ENCODE measurements at regions not wholly inside any gene's neighbourhood (a gene's known extent, or its start where the extent isn't known, plus 50 kb on each side); places are given as distances from the start of the nearest gene placed in this dataset.

DNA sequence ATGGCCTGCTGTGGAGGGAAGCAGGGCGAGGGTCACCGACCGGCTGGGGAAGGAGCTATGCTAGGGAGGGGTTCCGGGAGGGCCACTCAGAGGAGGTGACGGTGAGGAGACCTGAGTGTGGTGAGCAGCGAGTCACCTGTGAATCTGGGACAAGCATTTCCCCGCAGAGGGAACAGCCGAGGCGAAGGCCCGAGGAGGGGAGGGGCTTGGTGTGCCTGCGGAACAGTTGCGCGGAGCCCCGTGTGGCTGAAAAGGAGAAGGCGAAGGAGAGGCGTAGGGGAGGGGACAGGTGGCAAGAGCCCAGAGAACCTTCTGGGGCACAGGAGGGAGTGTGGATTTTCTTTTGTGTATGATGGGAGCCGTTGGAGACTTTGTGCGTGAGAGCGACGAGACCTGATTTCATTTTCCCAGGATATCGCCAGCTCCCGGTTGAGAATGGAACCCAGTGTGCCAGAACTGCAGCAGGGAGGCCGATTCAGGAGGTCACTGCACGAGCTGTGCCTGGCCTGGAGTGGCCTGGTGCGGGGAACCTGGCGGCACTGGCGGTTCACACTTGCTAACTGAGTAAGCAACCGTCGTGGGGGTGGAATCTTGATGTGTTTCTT lies 117.7 kb upstream of the ZNF507 start:
- intact Hi-C loops (cut with DNase I): loop anchor here (10.0 kb wide), 1 partner anchor 1543 kb away; no protein-coding TSS in a partner anchor
- no peak for DNase-seq
- H3K4me1 ChIP-seq: peaks cover 0 to 10% (median 0%) of the 10 kb centered on the region in 3 donors
- peaks cover 0 to 65% (median 2%) of the 10 kb centered on the region in 4 donors for H3K27me3 ChIP-seq
- H3K4me3 ChIP-seq: no peak overlapping the region
- WGBS, 2 donors: 81 to 83% methylated on average over 24 to 29 of the region's 29 CpGs
- no peak overlapping the region for H3K27ac ChIP-seq
- TF ChIP-seq, protein P1, sequence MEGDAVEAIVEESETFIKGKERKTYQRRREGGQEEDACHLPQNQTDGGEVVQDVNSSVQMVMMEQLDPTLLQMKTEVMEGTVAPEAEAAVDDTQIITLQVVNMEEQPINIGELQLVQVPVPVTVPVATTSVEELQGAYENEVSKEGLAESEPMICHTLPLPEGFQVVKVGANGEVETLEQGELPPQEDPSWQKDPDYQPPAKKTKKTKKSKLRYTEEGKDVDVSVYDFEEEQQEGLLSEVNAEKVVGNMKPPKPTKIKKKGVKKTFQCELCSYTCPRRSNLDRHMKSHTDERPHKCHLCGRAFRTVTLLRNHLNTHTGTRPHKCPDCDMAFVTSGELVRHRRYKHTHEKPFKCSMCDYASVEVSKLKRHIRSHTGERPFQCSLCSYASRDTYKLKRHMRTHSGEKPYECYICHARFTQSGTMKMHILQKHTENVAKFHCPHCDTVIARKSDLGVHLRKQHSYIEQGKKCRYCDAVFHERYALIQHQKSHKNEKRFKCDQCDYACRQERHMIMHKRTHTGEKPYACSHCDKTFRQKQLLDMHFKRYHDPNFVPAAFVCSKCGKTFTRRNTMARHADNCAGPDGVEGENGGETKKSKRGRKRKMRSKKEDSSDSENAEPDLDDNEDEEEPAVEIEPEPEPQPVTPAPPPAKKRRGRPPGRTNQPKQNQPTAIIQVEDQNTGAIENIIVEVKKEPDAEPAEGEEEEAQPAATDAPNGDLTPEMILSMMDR (IDR thresholded peaks at IDR 0.05): no peak
- TF ChIP-seq POLR2A (IDR thresholded peaks at IDR 0.05): no peak
- H3K36me3 ChIP-seq: no peaks in the 10 kb centered on the region
- no peaks in the 10 kb centered on the region for H3K9me3 ChIP-seq

DNA sequence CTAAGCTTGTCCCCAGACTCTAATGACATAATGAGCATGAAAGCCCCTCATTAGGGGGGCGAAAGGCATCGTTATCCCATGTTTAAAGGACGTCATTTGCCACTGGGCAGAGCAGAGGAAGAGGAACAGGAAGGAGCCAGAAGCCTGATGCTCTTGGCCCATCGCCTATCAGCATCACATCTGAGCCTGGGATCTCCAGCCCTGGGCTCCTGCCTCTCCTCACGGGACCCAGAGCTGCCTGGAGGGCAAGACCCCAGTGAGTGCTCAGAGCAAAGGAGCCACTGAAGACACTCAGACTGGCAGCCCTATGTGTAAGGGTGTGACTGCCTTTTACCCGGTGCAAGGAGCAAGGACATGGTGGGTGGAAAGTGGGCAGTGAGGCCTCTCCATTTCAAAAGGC lies 115.0 kb upstream of the ZNF507 start:
- intact Hi-C loops (cut with DNase I): no loop called here
- Histone ChIP-seq H3K4me3 (no peak overlapping the region), H3K9me3 (no peaks in the 10 kb centered on the region), H3K36me3 (no peaks in the 10 kb centered on the region), H3K27ac (no peak overlapping the region), H3K4me1 (no peaks in the 10 kb centered on the region), H3K27me3 (peaks cover 0 to 44% (median 0%) of the 10 kb centered on the region in 4 donors)
- no peak for TF ChIP-seq POLR2A (IDR thresholded peaks at IDR 0.05)
- TF ChIP-seq, protein P1 (IDR thresholded peaks at IDR 0.05): no peak
- DNase-seq: no peak
- WGBS, 2 donors: 43 to 69% methylated on average over 2 to 5 of the region's 6 CpGs

DNA sequence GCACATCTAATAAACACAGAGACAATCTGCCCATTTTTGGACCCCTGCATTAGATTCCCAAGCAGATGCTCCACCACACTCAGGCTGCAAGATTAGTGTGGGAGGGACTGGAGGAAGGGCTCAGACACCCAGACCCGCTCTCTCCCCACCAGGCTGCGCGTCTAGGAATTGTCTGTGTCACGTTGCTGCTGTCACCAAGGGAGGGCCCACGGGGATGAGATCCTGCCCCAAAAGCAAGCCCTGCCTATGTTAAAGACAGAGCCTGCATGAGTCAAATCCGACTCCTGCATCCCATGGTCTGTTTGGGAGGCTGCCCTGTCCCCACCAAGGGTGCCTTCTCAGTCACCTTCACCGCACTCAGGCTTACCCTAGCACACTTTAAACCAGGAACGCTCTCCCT lies 114.4 kb upstream of the ZNF507 start:
- intact Hi-C loops (cut with DNase I): no loop called here
- H3K9me3 ChIP-seq: no peaks in the 10 kb centered on the region
- TF ChIP-seq, protein P1 (IDR thresholded peaks at IDR 0.05): no peak
- TF ChIP-seq POLR2A (IDR thresholded peaks at IDR 0.05): no peak
- H3K4me1 ChIP-seq: no peaks in the 10 kb centered on the region
- H3K36me3 ChIP-seq: no peaks in the 10 kb centered on the region
- H3K27ac ChIP-seq: no peak overlapping the region
- H3K4me3 ChIP-seq: no peak overlapping the region
- H3K27me3 ChIP-seq: peaks cover 0 to 40% (median 0%) of the 10 kb centered on the region in 4 donors
- 69 to 75% methylated on average over 8 of the region's 8 CpGs for WGBS, 2 donors
- no peak for DNase-seq

DNA sequence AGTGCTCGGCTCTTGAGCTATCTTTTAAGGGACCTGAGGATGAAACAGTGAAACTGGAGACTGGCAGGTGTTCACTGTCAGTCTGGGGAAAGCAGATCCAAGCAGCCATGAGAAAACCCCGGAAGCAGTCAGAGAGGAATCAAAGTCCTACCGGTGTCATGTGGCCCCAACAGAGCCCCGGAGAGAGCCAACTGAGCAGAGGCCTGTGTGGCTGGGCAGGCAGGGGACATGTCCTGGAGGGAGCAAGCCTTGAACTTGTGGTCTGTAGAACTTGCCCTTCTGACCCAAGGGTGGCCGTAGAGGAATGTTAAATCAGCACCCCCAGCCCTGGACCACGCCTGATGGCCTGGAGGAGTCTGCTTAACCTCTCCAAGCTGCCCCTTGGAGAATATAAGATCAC lies 113.7 kb upstream of the ZNF507 start:
- Histone ChIP-seq H3K4me1 (no peaks in the 10 kb centered on the region), H3K4me3 (no peak overlapping the region), H3K27ac (no peak overlapping the region), H3K36me3 (no peaks in the 10 kb centered on the region), H3K9me3 (no peaks in the 10 kb centered on the region), H3K27me3 (peaks cover 0 to 40% (median 0%) of the 10 kb centered on the region in 4 donors)
- no peak for DNase-seq
- no peak for TF ChIP-seq POLR2A (IDR thresholded peaks at IDR 0.05)
- WGBS, 2 donors: 79% methylated on average over 6 of the region's 6 CpGs; no CpG with 5 or more reads in 1 of the 2 donors
- intact Hi-C loops (cut with DNase I): no loop called here

DNA sequence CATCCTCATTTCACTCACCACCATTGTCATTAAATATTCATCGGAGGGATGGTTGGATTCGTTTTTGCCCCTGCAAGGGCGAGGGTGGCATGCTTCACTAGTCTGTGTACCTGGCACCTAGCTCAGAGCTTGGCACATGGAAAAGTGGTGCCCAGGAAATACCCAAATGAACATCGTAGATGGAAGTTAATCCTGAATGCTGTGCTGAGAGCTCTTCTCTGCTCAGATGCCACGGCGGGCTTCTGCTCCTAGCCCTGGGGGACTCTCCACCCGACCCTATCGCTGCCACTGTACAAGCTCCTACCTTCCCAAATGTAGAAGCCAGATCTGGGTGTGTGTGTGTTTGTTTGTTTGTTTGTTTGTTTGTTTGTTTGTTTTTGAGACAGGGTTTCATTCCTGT lies 113.0 kb upstream of the ZNF507 start:
- DNase-seq: no peak
- intact Hi-C loops (cut with DNase I): no loop called here
- no peaks in the 10 kb centered on the region for H3K36me3 ChIP-seq
- H3K4me3 ChIP-seq: no peak overlapping the region
- TF ChIP-seq, protein P1 (IDR thresholded peaks at IDR 0.05): no peak
- no peak for TF ChIP-seq POLR2A (IDR thresholded peaks at IDR 0.05)
- no peaks in the 10 kb centered on the region for H3K9me3 ChIP-seq
- peaks cover 0 to 33% (median 0%) of the 10 kb centered on the region in 4 donors for H3K27me3 ChIP-seq
- H3K27ac ChIP-seq: no peak overlapping the region
- WGBS, 2 donors: 68 to 80% methylated on average over 8 of the region's 8 CpGs
- no peaks in the 10 kb centered on the region for H3K4me1 ChIP-seq

DNA sequence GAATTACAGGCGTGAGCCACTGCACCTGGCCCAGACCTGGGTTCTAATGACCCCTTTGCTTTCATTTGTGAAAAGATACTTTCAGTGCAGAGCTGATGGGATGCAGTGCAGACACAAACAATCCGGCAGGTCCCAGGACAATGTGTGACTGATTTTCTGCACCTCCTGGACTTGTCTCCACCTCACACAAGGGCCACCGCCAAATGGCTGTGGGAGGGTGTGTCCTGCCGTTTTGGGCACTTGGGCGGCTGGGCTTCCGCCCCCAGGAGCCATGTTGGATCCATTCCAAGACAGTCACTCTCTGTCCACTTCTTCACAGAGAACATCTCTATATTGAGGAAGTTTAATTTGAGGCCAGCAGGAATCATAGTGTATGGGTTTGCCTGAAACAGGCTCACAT lies 112.3 kb upstream of the ZNF507 start:
- TF ChIP-seq POLR2A (IDR thresholded peaks at IDR 0.05): no peak
- TF ChIP-seq, protein P1 (IDR thresholded peaks at IDR 0.05): no peak
- no peak for DNase-seq
- WGBS, 2 donors: no CpG with 5 or more reads among the region's 6 CpGs
- H3K4me3 ChIP-seq: no peak overlapping the region
- no peaks in the 10 kb centered on the region for H3K4me1 ChIP-seq
- H3K36me3 ChIP-seq: no peaks in the 10 kb centered on the region
- H3K9me3 ChIP-seq: no peaks in the 10 kb centered on the region
- intact Hi-C loops (cut with DNase I): no loop called here
- no peak overlapping the region for H3K27ac ChIP-seq
- peaks cover 0 to 27% (median 0%) of the 10 kb centered on the region in 4 donors for H3K27me3 ChIP-seq
